Spleen (tissue), 11 donors: ENCODE measurements at regions not wholly inside any gene's neighbourhood (a gene's known extent, or its start where the extent isn't known, plus 50 kb on each side); places are given as distances from the start of the nearest gene placed in this dataset.

Experiments
- DNase-seq: peaks from one replicate; pipeline ENCODE4 v3.0.0-alpha.2; 2020
- H3K27ac ChIP-seq, 8 donors: fragments of 200-600 bp; sonication (generic) in 7 of 8; 1 replicate in 4 of 8; 2 replicates in 4 of 8; pipeline versions ENCODE4 v1.5.0 to v1.8.0; 2016 to 2021; ENCODE audit warnings: inconsistent platforms in 4 of 8, mild to moderate bottlenecking in 4 of 8, moderate library complexity in 1 of 8
- H3K27me3 ChIP-seq, 7 donors: fragments of 200-600 bp; sonication (generic) in 6 of 7; replicated peaks in 1 of 7; 1 replicate in 4 of 7; 2 replicates in 3 of 7; pipeline versions ENCODE4 v1.5.0 to v1.8.0; 2016 to 2021; ENCODE audit warnings: inconsistent platforms in 3 of 7, mild to moderate bottlenecking in 1 of 7
- H3K36me3 ChIP-seq, 6 donors: fragments of 200-600 bp; sonication (generic) in 5 of 6; 1 replicate in 4 of 6; 2 replicates in 2 of 6; pipeline versions ENCODE4 v1.5.0 to v1.8.0; 2016 to 2021; ENCODE audit warnings: inconsistent platforms in 2 of 6
- H3K4me1 ChIP-seq, 6 donors: fragments of 200-600 bp; sonication (generic) in 5 of 6; 1 replicate in 3 of 6; 2 replicates in 3 of 6; pipeline versions ENCODE4 v1.5.0 to v1.8.0; 2016 to 2021; ENCODE audit warnings: inconsistent platforms in 3 of 6
- H3K4me3 ChIP-seq, 8 donors: fragments of 200-600 bp; sonication (generic) in 7 of 8; 1 replicate in 4 of 8; 2 replicates in 4 of 8; pipeline versions ENCODE4 v1.5.0 to v1.8.0; 2016 to 2021; ENCODE audit warnings: inconsistent platforms in 4 of 8, mild to moderate bottlenecking in 4 of 8, moderate library complexity in 2 of 8
- H3K9me3 ChIP-seq, 8 donors: fragments of 200-600 bp; sonication (generic) in 7 of 8; 1 replicate in 4 of 8; 2 replicates in 4 of 8; pipeline versions ENCODE4 v1.5.0 to v1.8.0; 2016 to 2021; ENCODE audit warnings: inconsistent platforms in 4 of 8
- POLR2A ChIP-seq, 3 donors: fragments of 450-650 bp; IDR thresholded peaks; one replicate each; pipeline ENCODE4 v1.5.1; 2017; ENCODE audit warnings: antibody characterized with exemption in 3 of 3, mild to moderate bottlenecking in 1 of 3
- POLR2AphosphoS5 ChIP-seq, 3 donors: sonication (generic); formaldehyde crosslinking; IDR thresholded peaks; one replicate each; pipeline ENCODE4 v1.5.1; 2017; ENCODE audit warnings: antibody characterized with exemption in 3 of 3
- WGBS, 5 donors: extraction: QIAGEN DNeasy Blood & Tissue Kit in 3 of 5; methylation state at CpG; one replicate each; pipeline versions ENCODE4 v1.1.5 to v1.1.7; 2013 to 2018; 5-methylcytosine and 5-hydroxymethylcytosine counted together
- intact Hi-C: fragments of 100-400 bp; cut with DNase I; formaldehyde crosslinking; loops from one replicate; pipeline ENCODE4 v1.15.0; 2023; ENCODE audit warnings: low total_unique reads
- TF ChIP-seq, protein P1 (sequence below), 11 experiments: fragments of 200-600 bp in 7 of 11; fragments of 450-650 bp in 4 of 11; sonication (generic) in 4 of 11; IDR thresholded peaks in 8 of 11; conservative IDR thresholded peaks in 3 of 11; 1 replicate in 7 of 11; 2 replicates in 4 of 11; pipeline versions ENCODE4 v1.4.0 to v1.8.0; 2016 to 2021; ENCODE audit warnings: antibody characterized with exemption in 11 of 11, inconsistent platforms in 4 of 11, mild to moderate bottlenecking in 1 of 11
- donor health status: healthy with polysubstance abuse.
- donor health status: DM: no; HTN: no; CAD: no; lungs with moderate emphysema.
- donor health status: DM: no; HTN: no; CAD: no.
- donor health status: Bipolar disorder and iron deficiency.
- donor health status: healthy.
- donor health status: DM: no; HTN: no; CAD: no.
- donor health status: DM: yes; HTN: yes; CAD: no.

DNA sequence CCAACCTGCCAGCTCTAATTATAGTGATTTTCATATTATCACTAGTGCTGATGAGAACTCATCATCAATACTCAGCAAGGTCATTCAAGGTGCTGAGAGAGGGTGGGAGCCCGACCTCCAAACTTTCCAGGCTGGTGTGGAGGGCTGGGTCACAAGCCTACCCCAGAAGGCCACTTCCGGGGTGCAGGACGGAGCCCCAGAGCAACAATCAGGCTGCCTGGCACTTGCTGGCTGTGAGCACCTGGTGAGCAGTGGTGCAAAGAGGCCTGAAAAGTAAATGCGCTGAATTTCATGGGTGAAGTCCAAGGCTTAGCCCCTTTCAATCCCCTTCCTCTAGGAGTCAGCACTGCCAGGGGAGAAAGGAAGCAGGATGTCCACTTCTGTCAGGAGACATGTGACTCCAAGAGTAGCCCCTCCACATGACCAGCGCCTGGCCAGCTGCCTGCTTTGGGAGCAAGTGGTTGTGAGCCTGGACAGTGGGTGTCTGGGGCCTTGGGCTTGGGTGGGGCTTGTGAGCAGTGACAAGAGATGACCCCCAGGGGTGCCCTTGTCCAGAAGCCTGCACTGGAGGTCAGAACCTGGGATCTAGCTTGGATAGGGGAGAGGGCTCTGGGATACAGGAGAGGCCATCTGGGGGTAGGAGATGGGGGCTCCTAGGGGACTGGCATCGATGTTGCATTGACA is 165.0 kb upstream of the TLE3 start:
- Histone ChIP-seq H3K4me3 (no peak overlapping the region), H3K4me1 (peaks cover 39 to 99% (median 83%) of the 10 kb centered on the region in 6 donors), H3K27ac (no peak overlapping the region), H3K27me3 (peaks cover 0 to 8% (median 0%) of the 10 kb centered on the region in 7 donors), H3K36me3 (no peaks in the 10 kb centered on the region), H3K9me3 (no peaks in the 10 kb centered on the region)
- DNase-seq, result peak; percentile 76
- intact Hi-C loops, result no loop called here
- 68 to 82% (median 75%) methylated on average over 6 of the region's 6 CpGs for WGBS, 5 donors
- TF ChIP-seq, protein P1, sequence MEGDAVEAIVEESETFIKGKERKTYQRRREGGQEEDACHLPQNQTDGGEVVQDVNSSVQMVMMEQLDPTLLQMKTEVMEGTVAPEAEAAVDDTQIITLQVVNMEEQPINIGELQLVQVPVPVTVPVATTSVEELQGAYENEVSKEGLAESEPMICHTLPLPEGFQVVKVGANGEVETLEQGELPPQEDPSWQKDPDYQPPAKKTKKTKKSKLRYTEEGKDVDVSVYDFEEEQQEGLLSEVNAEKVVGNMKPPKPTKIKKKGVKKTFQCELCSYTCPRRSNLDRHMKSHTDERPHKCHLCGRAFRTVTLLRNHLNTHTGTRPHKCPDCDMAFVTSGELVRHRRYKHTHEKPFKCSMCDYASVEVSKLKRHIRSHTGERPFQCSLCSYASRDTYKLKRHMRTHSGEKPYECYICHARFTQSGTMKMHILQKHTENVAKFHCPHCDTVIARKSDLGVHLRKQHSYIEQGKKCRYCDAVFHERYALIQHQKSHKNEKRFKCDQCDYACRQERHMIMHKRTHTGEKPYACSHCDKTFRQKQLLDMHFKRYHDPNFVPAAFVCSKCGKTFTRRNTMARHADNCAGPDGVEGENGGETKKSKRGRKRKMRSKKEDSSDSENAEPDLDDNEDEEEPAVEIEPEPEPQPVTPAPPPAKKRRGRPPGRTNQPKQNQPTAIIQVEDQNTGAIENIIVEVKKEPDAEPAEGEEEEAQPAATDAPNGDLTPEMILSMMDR (IDR thresholded peaks at IDR 0.05 in 8 of 11, conservative IDR thresholded peaks at IDR 0.05 in 3 of 11), result no peak

DNA sequence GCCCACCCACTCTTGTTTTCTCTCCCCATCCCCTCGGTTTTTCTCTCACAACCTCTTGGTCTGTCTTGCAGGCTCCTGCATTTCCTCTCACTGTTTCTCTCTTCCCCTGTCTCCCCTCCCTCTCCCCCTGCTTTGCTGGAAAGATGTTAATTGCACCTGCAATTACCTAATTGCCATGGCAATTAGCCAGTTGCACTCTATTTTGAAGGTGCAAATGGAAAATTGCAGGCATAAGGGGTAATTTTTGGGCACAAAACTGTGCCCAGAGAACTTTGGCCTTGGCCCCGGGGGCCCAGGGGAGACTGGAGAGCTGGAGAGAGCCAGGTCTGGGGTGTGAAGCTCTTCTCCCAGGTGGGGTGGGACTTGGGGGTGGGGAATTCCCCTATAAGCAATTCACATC is 164.5 kb upstream of the TLE3 start:
- Histone ChIP-seq H3K36me3 (no peaks in the 10 kb centered on the region), H3K27ac (no peak overlapping the region), H3K4me1 (peaks cover 40 to 99% (median 84%) of the 10 kb centered on the region in 6 donors), H3K4me3 (no peak overlapping the region), H3K27me3 (peaks cover 0 to 8% (median 0%) of the 10 kb centered on the region in 7 donors), H3K9me3 (no peaks in the 10 kb centered on the region)
- TF ChIP-seq, protein P1 (IDR thresholded peaks at IDR 0.05 in 8 of 11, conservative IDR thresholded peaks at IDR 0.05 in 3 of 11), result no peak
- TF ChIP-seq POLR2A (IDR thresholded peaks at IDR 0.05) (no peak), POLR2AphosphoS5 (IDR thresholded peaks at IDR 0.05) (no peak)
- WGBS, 5 donors, result 62 to 72% (median 67%) methylated on average over 2 of the region's 2 CpGs
- peak; percentile 16 for DNase-seq
- intact Hi-C loops, result no loop called here

GRCh38 chr15:70261083-70261482 is 163.4 kb upstream of the TLE3 start:
- Histone ChIP-seq H3K27ac (no peak overlapping the region), H3K36me3 (no peaks in the 10 kb centered on the region), H3K9me3 (no peaks in the 10 kb centered on the region), H3K27me3 (peaks cover 0 to 6% (median 0%) of the 10 kb centered on the region in 7 donors), H3K4me1 (peaks cover 34 to 91% (median 76%) of the 10 kb centered on the region in 6 donors), H3K4me3 (no peak overlapping the region)
- no peak for TF ChIP-seq POLR2A (IDR thresholded peaks at IDR 0.05)
- TF ChIP-seq, protein P1 (IDR thresholded peaks at IDR 0.05 in 8 of 11, conservative IDR thresholded peaks at IDR 0.05 in 3 of 11), result no peak
- no peak for TF ChIP-seq POLR2AphosphoS5 (IDR thresholded peaks at IDR 0.05)
- intact Hi-C loops, result no loop called here
- WGBS, 5 donors, result 81 to 94% (median 91%) methylated on average over 4 of the region's 4 CpGs
- DNase-seq, result peak; percentile 31

GRCh38 chr15:70260580-70260979 is 162.9 kb upstream of the TLE3 start:
- intact Hi-C loops, result no loop called here
- H3K4me1 ChIP-seq, result peaks cover 34 to 86% (median 71%) of the 10 kb centered on the region in 6 donors

More at GRCh38 chr15:70260580-70260979, 162.9 kb upstream of the TLE3 start:
- Histone ChIP-seq H3K4me3 (no peak overlapping the region), H3K27ac (no peak overlapping the region), H3K27me3 (peaks cover 0 to 6% (median 0%) of the 10 kb centered on the region in 7 donors), H3K36me3 (no peaks in the 10 kb centered on the region), H3K9me3 (no peaks in the 10 kb centered on the region)
- peak; percentile 72 for DNase-seq
- WGBS, 5 donors, result 91 to 98% (median 96%) methylated on average over 7 of the region's 7 CpGs
- TF ChIP-seq POLR2AphosphoS5 (IDR thresholded peaks at IDR 0.05) (no peak), POLR2A (IDR thresholded peaks at IDR 0.05) (no peak)
- TF ChIP-seq, protein P1 (IDR thresholded peaks at IDR 0.05 in 8 of 11, conservative IDR thresholded peaks at IDR 0.05 in 3 of 11), result no peak
